GM12873 (cell line): ENCODE measurements at regions not wholly inside any gene's neighbourhood (a gene's known extent, or its start where the extent isn't known, plus 50 kb on each side); places are given as distances from the start of the nearest gene placed in this dataset.

Experiments
- TF ChIP-seq, protein P1 (sequence below): IDR thresholded peaks from 2 replicates; pipeline ENCODE4 v1.5.1; 2012; ENCODE audit warnings: low read depth, mild to moderate bottlenecking, moderate library complexity, low read length, control low read depth; ENCODE audit not compliant: insufficient read depth; ENCODE audit errors: missing control alignments

DNA sequence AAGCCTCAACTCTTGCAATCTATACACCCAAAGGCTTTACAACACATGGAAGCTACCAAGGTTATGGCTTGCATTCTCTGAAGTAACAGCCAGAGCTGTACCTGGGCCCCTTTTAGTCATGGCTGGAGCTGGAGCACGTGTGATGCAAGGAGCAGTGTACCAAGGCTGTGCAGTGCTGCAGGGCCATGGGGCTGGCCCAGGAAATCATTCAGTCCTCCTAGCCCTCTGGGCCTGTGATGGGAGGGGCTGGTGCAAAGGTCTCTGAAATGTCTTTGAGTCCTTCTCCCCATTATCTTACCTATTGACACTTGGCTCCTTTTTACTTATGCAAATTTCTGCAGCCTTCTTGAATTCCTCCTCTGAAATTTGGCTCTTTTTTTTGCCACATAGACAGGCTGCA is 500.1 kb upstream of the FAM47C start:
- TF ChIP-seq, protein P1, sequence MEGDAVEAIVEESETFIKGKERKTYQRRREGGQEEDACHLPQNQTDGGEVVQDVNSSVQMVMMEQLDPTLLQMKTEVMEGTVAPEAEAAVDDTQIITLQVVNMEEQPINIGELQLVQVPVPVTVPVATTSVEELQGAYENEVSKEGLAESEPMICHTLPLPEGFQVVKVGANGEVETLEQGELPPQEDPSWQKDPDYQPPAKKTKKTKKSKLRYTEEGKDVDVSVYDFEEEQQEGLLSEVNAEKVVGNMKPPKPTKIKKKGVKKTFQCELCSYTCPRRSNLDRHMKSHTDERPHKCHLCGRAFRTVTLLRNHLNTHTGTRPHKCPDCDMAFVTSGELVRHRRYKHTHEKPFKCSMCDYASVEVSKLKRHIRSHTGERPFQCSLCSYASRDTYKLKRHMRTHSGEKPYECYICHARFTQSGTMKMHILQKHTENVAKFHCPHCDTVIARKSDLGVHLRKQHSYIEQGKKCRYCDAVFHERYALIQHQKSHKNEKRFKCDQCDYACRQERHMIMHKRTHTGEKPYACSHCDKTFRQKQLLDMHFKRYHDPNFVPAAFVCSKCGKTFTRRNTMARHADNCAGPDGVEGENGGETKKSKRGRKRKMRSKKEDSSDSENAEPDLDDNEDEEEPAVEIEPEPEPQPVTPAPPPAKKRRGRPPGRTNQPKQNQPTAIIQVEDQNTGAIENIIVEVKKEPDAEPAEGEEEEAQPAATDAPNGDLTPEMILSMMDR, result no peak

DNA sequence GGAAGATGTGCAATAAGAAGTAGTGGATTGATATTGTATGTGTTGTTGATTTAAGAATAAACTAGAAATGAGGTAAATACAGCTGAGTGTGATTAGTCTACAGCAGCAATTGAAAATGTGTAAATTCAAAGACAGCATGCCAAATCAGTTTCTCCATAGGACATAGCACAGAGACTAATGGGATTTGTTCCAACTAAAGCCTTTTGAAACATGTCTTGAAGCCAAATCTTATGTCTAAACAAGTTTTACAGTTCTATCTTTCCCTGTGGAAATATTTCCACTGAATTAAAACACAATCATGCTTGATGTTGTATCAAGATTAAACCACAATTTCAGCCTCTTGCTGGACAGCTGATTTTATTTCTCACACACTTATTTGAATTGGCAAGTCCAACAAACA is 497.4 kb upstream of the FAM47C start:
- TF ChIP-seq, protein P1, result no peak

DNA sequence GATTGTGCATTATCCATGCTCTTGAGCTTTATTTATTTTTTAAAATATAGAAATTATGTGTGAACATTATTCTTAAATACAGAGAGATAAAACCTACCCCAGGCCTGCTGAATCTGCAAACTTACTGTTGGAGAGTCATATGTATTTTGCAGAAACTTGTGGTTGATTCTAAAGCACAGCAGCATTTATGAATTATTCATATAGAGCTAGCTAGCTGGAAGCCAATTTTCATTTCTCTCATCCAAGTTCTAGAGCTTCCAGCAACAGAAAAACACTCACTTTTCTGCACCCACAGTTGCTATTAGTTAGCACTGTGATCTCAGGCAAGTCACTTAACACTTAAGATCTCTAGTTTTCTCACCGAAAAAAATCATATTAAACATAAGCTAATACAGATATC is 479.5 kb upstream of the FAM47C start:
- TF ChIP-seq, protein P1, result no peak

DNA sequence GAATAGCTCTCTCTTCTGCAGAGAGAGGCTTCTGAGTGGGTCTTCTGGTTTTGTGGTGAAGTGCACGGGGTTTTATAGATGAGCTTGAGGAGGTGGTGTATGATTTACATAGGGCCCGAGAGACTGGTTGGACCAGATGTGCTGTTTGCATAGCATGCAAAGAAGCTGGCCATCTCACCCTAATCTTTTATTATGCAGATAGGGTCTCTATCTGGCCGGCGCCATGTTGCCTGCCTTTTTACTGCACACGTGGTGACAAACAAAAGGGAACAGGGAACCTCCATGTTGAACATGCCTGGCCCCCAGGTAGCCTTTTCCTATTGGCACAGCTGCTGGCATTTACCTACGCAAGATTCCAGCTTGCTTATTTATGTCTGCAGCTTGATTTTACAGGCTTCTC is 473.3 kb upstream of the FAM47C start:
- TF ChIP-seq, protein P1, result no peak

DNA sequence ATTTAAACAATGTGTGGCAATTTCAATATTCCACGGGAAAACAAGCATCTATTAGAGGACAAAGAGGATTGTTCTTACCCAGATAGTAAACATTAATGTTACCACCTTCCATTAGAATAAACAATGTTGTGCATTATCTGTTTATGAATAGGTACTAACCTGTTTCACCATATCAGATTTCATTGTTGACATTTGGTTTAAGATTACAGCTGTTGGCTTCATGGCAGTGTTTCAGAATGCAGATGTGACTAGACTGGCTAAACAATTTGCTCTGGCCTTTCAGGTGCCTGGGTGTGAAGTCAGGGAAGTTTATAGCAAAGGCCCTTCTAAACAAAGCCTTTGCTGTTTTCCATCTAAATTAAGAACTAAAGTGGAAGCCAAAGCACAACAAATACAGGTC is 464.7 kb upstream of the FAM47C start:
- TF ChIP-seq, protein P1, result no peak

DNA sequence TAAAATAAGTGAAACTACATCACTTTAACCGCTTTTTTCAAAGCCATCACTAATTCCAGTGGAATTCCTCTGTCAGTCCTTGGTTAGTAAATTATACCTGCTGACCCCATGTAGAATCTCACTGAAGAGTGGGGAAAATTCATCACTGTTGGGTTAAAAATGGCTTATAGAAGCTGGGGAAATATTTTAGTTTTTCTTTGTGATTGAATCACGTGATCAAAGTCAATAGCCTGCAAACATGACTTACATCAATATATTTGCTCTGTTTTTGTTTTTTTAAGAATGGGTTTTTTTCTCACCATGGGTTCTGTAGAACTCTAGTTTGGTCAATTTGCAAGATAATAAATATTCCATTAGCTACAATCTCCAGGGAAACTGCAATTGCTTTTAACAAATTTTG is 445.2 kb upstream of the FAM47C start:
- TF ChIP-seq, protein P1, result no peak

DNA sequence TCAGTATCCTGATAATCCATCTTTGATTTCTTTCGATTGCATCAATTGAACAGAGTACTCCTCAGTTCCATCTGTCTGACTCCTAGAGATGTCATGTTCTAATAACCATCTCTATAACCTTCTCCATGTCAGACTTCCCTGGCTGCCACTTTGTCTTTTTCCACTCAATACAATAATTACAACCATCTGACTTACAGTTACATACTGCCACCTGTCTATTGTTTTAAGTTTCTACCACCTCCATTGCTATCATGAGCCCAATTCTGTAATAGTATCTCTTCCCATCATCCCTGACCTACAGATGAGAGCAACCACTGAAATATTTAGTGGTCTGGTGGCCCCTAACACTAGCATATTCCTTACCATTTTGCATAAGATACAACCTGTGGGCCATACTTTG is 439.2 kb upstream of the FAM47C start:
- TF ChIP-seq, protein P1, result no peak

DNA sequence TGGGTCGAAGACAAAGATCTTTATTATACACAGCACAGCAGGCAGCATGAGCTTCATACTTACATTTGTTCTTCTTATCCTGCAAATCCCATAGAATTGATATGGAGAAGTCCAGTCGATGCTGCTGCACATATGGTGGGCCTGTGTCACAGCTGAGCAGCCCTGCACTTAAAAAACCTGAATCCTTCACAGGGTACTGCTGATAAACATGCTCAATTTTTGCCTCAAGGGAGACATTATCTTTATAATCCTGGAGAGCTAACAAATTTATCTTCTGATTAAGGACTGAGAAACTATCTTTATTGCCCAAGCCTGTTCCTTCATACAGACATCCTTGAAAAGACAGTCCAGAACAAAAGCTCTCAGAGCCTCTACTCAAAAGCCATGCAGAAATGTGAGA is 434.4 kb upstream of the FAM47C start:
- TF ChIP-seq, protein P1, result no peak
